ENCODE measurements at regions not wholly inside any gene's neighbourhood (a gene's known extent, or its start where the extent isn't known, plus 50 kb on each side); places are given as distances from the start of the nearest gene placed in this dataset.

- no peak for DNase-seq
Observed at GRCh38 chr1:234708700-234709395, 98.9 kb upstream of the IRF2BP2 start.

DNA sequence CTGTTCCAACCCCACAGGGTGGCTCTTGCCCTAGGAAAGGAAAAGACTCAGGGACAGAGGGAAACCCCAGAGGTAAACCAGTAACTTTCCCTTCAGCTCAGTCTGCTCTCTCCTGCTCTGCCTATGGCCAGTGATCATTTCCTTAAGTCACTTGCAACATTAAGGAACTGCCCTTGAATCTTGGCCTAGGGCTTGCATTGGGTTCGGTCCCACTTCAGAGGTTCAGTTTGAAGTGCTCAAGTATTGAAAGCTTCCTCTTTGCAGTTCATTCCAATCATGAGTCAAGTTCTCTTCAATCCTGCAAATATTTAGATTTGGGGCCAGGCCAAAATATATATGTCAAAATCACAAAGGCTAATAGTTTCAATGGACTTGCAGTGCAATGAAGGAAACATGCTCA is 97.7 kb upstream of the IRF2BP2 start:
- no peak for DNase-seq

- no peak for DNase-seq
Observed at GRCh38 chr1:234706931-234707330, 97.0 kb upstream of the IRF2BP2 start.

DNA sequence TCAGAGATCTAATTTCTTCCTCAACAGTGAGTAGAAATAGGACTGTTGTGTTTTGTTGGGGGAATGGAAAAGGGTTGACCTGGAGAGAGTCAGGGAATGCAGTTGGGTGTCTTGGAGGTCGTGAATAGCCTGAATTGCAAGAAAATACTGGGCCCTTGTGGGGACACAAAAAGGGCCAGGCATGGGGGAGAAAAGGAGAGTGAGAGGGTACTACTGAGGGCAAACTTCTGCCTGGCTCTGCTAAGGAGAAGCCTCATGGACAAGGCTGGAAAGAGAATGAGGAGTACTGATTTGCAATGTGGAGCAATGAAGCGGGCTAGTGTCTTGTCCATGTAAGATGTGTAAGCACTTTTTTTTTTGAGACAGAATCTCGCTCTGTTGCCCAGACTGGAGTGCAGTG is 96.2 kb upstream of the IRF2BP2 start:
- no peak for DNase-seq

GRCh38 chr1:234705615-234706014 is 95.6 kb upstream of the IRF2BP2 start:
- no peak for DNase-seq

- DNase-seq: no peak
Observed at GRCh38 chr1:234704106-234704887, 94.3 kb upstream of the IRF2BP2 start.

- peak; percentile 92 for DNase-seq
Observed at GRCh38 chr1:234702342-234703000, 92.5 kb upstream of the IRF2BP2 start.

DNA sequence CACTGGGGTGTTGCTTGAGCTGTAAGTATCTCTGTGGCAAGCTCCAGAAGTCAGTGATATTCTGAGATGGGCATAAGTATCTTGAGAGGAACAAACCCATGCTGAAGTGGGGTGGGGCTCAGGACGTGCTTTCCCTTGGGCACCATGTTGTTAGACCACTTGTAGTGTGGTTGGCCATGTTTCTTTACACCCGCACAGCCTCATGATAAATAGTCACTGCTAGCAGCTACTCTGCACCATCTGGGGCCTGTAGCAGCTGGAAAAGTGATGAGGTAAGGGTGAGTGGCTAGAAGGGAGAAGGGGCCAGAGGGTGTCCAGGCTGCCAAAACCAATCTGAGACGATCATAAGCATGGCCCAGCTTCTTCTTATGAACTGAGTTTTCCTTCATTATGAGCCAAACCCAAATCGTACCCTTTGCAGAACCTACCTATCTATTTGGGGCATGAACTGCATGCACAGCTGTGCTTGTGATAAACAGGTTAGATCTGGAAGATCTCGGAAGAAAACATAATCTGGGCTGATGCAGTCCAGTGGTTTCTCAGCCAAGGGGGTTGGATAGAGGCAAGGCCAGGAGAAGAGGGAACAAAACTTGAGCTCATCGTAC is 91.9 kb upstream of the IRF2BP2 start:
- DNase-seq: no peak

DNA sequence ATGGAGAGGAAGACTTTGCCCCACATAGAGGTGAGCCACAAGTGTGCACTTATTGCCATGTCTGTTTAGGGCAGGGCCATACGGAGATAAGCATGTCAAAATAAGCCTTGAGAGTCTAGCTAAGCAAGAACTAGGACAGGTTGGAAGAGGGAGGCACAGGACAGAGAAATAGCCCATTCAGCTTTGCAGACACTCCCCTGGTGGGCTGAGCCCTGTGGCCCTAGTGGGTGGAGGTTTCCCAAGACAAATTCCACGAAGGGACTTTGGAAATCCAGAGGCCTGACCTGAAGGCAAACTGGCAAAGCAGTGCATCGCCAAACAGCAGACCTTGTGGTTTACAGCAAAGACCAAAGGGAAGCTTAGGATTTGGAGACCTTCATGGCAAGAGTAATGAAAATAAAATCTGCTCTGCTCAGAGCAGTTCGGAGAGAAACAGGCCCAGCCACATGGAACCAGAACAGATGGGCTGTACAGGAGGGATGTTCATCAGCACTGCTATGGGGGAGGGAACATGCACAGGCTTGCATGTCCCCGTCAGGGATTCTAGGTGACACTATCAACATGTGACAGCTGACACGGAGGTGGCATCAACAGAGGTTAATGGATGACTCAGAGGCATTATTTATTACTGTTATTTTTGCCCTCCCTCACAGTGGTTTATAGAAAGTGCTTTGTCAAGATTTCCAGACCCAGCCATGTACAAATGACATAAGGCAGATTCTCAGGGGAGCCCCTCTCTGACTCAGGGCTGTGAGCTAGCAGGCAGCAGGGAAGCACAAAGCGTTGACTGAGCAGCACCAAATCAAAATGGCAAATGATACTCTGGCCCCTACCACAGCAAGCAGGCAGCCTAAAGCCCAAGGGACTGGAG is 90.1 kb upstream of the IRF2BP2 start:
- no peak for DNase-seq

DNA sequence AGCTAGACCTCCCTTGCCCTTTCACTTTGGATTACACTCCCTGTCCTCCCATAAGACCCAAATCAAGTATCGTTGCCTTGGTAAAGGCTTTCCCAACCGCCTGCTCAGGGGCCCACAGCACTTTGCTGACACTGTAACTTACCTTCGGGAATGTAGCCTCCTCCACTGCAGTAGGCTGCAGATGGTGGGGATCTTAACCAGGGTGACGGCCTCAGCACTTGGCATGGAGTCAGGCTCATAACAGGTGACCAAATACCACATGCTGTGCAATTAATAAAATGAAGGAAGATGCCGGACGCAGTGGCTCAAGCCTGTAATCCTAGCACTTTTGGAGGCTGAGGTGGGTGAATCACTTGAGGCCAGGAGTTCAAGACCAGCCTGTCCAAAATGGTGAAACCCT is 88.7 kb upstream of the IRF2BP2 start:
- no peak for DNase-seq

DNA sequence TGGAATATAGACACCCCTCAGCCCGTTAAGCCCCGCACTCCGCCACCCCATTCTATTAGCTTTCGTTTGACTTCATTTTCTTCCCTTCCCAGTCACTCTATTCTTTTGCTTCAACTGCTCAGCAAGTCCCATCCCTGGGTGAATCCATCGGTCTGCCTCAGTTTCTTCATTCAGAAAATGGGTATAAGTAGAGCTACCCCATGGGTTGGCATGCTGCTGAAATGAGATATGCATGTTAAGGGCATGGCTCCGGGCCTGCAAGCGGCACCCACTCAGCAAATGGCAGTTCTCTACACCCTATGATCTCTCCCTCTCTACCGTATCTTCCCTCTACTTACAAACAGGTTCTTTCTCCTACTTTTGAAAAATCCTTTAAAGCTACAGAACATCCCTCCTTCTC is 87.8 kb upstream of the IRF2BP2 start:
- DNase-seq: no peak

- DNase-seq: no peak
Observed at GRCh38 chr1:234697015-234697414, 87.0 kb upstream of the IRF2BP2 start.

- DNase-seq: no peak
Observed at GRCh38 chr1:234696148-234696576, 86.2 kb upstream of the IRF2BP2 start.

DNA sequence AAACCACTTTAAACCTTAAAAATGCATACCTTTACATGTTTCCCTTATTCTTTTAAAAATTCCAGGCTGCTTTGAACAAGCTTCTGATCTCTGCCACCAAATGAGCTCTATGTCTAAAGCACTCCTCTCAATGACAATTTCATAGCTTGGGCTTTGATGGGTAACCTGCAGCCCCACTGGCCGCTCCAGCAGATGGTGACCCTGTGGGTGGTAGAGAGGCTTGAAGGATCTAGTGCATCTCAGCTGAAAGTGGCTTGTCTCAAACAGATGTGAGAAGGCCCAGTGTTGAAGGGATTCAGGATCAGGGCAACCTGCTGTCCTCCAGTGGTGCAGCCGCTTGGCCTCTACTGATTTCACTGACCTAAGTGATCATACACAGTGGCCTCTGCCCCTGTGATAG is 84.7 kb upstream of the IRF2BP2 start:
- DNase-seq: no peak

DNA sequence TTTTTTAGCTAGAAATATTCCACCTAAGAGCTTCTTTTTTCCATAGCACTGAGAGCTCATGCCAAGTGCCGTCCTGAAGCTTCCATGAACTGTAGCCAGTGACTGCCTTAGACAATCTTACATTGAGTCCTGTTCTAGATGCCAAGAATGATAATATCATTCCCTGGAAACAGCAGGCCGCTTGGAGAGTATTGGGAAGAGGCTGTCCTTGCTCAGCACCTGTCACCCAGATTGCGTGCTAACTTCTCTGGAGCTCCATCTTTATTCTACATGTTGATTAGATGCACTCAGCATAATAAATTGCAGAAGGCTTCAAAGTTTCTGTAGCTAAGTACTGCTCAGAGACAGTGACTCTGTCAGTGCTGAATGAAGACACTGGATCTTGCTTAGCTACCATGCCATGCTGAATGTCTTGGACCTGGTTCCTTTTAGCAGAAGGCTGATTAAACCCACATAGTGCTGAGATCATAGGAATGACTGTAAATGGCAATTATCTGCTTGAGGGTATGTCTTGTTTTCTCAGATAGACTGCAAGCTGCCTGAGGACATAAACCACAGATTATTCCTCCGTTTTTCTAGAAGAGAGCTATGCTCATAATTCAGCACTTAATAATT is 83.1 kb upstream of the IRF2BP2 start:
- no peak for DNase-seq

GRCh38 chr1:234691567-234691966 is 81.6 kb upstream of the IRF2BP2 start:
- DNase-seq: no peak

- DNase-seq: no peak
Observed at GRCh38 chr1:234690872-234691271, 80.9 kb upstream of the IRF2BP2 start.

DNA sequence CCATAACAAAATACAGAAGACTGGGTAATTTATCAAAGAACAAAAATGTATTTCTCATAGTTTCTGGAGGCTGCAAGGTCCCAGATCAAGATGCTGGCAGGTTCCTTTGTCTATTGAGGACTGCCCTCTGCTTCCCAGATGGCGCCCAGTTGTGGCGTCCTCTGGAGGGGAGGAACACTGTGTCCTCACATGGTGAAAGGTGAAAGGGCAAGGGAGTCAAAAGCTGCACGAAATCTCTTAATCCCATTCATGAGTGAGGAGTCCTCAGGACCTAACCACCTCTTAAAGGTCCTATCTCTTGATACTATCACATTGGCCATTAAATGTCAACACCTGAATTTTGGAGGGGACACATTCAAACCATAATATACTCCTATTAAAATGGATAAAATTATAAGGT is 79.3 kb upstream of the IRF2BP2 start:
- DNase-seq: no peak

- no peak for DNase-seq
Observed at GRCh38 chr1:234687011-234687410, 77.0 kb upstream of the IRF2BP2 start.

GRCh38 chr1:234686035-234686434 is 76.1 kb upstream of the IRF2BP2 start:
- DNase-seq: no peak

DNA sequence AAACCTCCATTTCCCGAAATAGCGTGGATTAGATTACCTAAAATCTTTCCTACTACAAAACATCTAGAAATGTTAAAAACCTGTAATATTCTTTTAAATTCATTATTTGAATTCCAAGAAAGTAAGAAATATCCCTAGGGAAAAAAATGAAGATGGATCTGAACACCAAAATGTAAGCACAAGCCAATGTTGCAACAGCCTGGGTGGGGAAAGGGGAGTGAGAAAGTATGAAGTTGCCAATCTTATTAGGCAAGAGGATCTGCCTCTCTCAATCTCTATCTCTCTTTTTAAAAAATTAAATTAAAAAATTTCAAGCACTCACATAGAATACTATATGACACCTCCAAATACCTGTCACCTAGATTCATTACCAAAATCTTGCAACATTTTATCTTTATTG is 74.9 kb upstream of the IRF2BP2 start:
- DNase-seq: no peak

All from hindlimb muscle (tissue), 1 donor.